ENCODE measurements at regions not wholly inside any gene's neighbourhood (a gene's known extent, or its start where the extent isn't known, plus 50 kb on each side); places are given as distances from the start of the nearest gene placed in this dataset.

- H3K4me3 ChIP-seq (ENCODE audit: low read length) = no peak overlapping the region
- no peak for DNase-seq (ENCODE audit: low read depth)
- TF ChIP-seq CTCF (conservative IDR thresholded peaks at IDR 0.05; ENCODE audit: low read depth, low read length) = no peak
Observed at GRCh38 chr21:39029086-39029755, 154.0 kb downstream of the PSMG1 start.

GRCh38 chr21:39025198-39025597, 158.1 kb downstream of the PSMG1 start:
- TF ChIP-seq CTCF (conservative IDR thresholded peaks at IDR 0.05; ENCODE audit: low read depth, low read length) = no peak
- DNase-seq (ENCODE audit: low read depth) = no peak
- no peak overlapping the region for H3K4me3 ChIP-seq (ENCODE audit: low read length)

GRCh38 chr21:39024538-39024937, 158.7 kb downstream of the PSMG1 start:
- H3K4me3 ChIP-seq (ENCODE audit: low read length) = no peak overlapping the region
- DNase-seq (ENCODE audit: low read depth) = no peak
- no peak for TF ChIP-seq CTCF (conservative IDR thresholded peaks at IDR 0.05; ENCODE audit: low read depth, low read length)

GRCh38 chr21:39022863-39023693, 160.2 kb downstream of the PSMG1 start:
- peak; percentile 91 for DNase-seq (ENCODE audit: low read depth)
- TF ChIP-seq CTCF (conservative IDR thresholded peaks at IDR 0.05; ENCODE audit: low read depth, low read length) = peak; percentile 55
- H3K4me3 ChIP-seq (ENCODE audit: low read length) = no peak overlapping the region

- H3K4me3 ChIP-seq (ENCODE audit: low read length) = no peak overlapping the region
- no peak for TF ChIP-seq CTCF (conservative IDR thresholded peaks at IDR 0.05; ENCODE audit: low read depth, low read length)
- DNase-seq (ENCODE audit: low read depth) = no peak
Observed at GRCh38 chr21:39022466-39022862, 160.8 kb downstream of the PSMG1 start.

GRCh38 chr21:39022035-39022434, 161.2 kb downstream of the PSMG1 start:
- TF ChIP-seq CTCF (conservative IDR thresholded peaks at IDR 0.05; ENCODE audit: low read depth, low read length) = no peak
- H3K4me3 ChIP-seq (ENCODE audit: low read length) = no peak overlapping the region
- no peak for DNase-seq (ENCODE audit: low read depth)

- no peak for DNase-seq (ENCODE audit: low read depth)
- no peak overlapping the region for H3K4me3 ChIP-seq (ENCODE audit: low read length)
- TF ChIP-seq CTCF (conservative IDR thresholded peaks at IDR 0.05; ENCODE audit: low read depth, low read length) = no peak
Observed at GRCh38 chr21:39021478-39021832, 161.8 kb downstream of the PSMG1 start.

Data from retinal pigment epithelial cell (primary cell).